Thyroid gland (tissue), 4 donors: ENCODE measurements at regions not wholly inside any gene's neighbourhood (a gene's known extent, or its start where the extent isn't known, plus 50 kb on each side); places are given as distances from the start of the nearest gene placed in this dataset.

Experiments used
- POLR2A ChIP-seq, 2 donors: fragments of 450-650 bp; IDR thresholded peaks; one replicate each; pipeline ENCODE4 v1.6.1; 2017; ENCODE audit warnings: antibody characterized with exemption in 2 of 2, mild to moderate bottlenecking in 2 of 2, moderate library complexity in 1 of 2
- TF ChIP-seq, protein P1 (sequence below), 6 experiments: fragments of 200-600 bp in 3 of 6; fragments of 450-650 bp in 3 of 6; sonication (generic) in 3 of 6; IDR thresholded peaks; one replicate each; pipeline ENCODE4 v1.5.1; 2016 to 2019; ENCODE audit warnings: antibody characterized with exemption in 6 of 6, mild to moderate bottlenecking in 2 of 6, inconsistent platforms in 1 of 6, moderate library complexity in 1 of 6

DNA sequence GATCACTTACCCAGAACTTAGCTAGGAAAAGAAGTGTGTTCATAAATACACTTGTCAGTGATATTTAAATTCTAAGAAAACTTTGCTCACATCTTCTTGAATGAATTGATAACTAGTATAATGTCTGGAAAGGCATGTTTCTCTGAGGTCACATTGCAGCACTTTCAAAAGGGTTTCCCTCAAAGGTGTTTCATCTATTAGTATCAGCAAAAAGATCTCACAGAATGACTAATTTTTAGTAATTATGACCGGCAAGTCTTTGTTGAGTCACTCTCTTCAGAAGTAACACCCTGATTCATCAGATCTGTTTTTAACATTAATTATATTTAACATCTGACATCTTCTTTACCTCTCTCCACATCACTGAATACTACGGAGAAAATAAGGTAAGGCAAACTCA is 222.3 kb downstream of the IKZF2 start:
- TF ChIP-seq POLR2A (IDR thresholded peaks at IDR 0.05), result no peak
- TF ChIP-seq, protein P1, sequence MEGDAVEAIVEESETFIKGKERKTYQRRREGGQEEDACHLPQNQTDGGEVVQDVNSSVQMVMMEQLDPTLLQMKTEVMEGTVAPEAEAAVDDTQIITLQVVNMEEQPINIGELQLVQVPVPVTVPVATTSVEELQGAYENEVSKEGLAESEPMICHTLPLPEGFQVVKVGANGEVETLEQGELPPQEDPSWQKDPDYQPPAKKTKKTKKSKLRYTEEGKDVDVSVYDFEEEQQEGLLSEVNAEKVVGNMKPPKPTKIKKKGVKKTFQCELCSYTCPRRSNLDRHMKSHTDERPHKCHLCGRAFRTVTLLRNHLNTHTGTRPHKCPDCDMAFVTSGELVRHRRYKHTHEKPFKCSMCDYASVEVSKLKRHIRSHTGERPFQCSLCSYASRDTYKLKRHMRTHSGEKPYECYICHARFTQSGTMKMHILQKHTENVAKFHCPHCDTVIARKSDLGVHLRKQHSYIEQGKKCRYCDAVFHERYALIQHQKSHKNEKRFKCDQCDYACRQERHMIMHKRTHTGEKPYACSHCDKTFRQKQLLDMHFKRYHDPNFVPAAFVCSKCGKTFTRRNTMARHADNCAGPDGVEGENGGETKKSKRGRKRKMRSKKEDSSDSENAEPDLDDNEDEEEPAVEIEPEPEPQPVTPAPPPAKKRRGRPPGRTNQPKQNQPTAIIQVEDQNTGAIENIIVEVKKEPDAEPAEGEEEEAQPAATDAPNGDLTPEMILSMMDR (IDR thresholded peaks at IDR 0.05), result no peak
